Esophagus squamous epithelium (tissue), 5 donors: ENCODE measurements at regions not wholly inside any gene's neighbourhood (a gene's known extent, or its start where the extent isn't known, plus 50 kb on each side); places are given as distances from the start of the nearest gene placed in this dataset.

Source experiments
- DNase-seq: peaks from one replicate; lab custom pipeline; 2025; lab: John Stamatoyannopoulos, UW
- H3K27ac ChIP-seq, 4 donors: fragments of 200-600 bp; sonication (generic); one replicate each; pipeline ENCODE4 v1.5.1; 2016 to 2019; ENCODE audit warnings: mild to moderate bottlenecking in 1 of 4
- H3K27me3 ChIP-seq, 4 donors: fragments of 200-600 bp; sonication (generic); 1 replicate in 3 of 4; 2 replicates in 1 of 4; pipeline versions ENCODE4 v1.5.1 to v1.6.0; 2017 to 2021; ENCODE audit warnings: antibody characterized with exemption in 1 of 4
- H3K36me3 ChIP-seq, 3 donors: fragments of 200-600 bp; sonication (generic); one replicate each; pipeline ENCODE4 v1.5.1; 2016 to 2019
- H3K4me1 ChIP-seq, 3 donors: fragments of 200-600 bp; sonication (generic); one replicate each; pipeline ENCODE4 v1.5.1; 2017 to 2019
- H3K4me3 ChIP-seq, 4 donors: fragments of 200-600 bp; sonication (generic); 1 replicate in 3 of 4; 2 replicates in 1 of 4; pipeline ENCODE4 v1.5.1; 2016 to 2019; ENCODE audit warnings: mild to moderate bottlenecking in 2 of 4, moderate library complexity in 1 of 4
- H3K9me3 ChIP-seq, 3 donors: fragments of 200-600 bp; sonication (generic); one replicate each; pipeline ENCODE4 v1.5.1; 2016 to 2019
- CTCF ChIP-seq, 6 experiments: fragments of 450-650 bp in 4 of 6; fragments of 200-600 bp in 2 of 6; sonication (generic) in 2 of 6; IDR thresholded peaks; one replicate each; pipeline ENCODE4 v1.5.1; 2016 to 2019; ENCODE audit warnings: antibody characterized with exemption in 6 of 6, mild to moderate bottlenecking in 4 of 6, moderate library complexity in 4 of 6
- POLR2A ChIP-seq, 4 donors: fragments of 450-650 bp; IDR thresholded peaks; one replicate each; pipeline ENCODE4 v1.6.1; 2017; ENCODE audit warnings: antibody characterized with exemption in 4 of 4, mild to moderate bottlenecking in 4 of 4, moderate library complexity in 3 of 4
- WGBS, 2 donors: methylation state at CpG; one replicate each; pipeline ENCODE4 v1.1.5; 2018; 5-methylcytosine and 5-hydroxymethylcytosine counted together
- intact Hi-C: fragments of 100-400 bp; cut with DNase I; formaldehyde crosslinking; loops from one replicate; pipeline ENCODE4 v1.15.0; 2022
- donor health status: DM: yes; HTN: yes; CAD: no.

- TF ChIP-seq POLR2A (IDR thresholded peaks at IDR 0.05) = no peak
- no peak for TF ChIP-seq CTCF (IDR thresholded peaks at IDR 0.05)
- no peak overlapping the region for H3K4me3 ChIP-seq
- WGBS, 2 donors = 92 to 93% methylated on average over 3 of the region's 3 CpGs
- H3K27me3 ChIP-seq = peaks cover 0 to 13% (median 0%) of the 10 kb centered on the region in 4 donors
- H3K36me3 ChIP-seq = no peaks in the 10 kb centered on the region
- peaks cover 0 to 26% (median 14%) of the 10 kb centered on the region in 3 donors for H3K9me3 ChIP-seq
- intact Hi-C loops = no loop called here
- no peaks in the 10 kb centered on the region for H3K4me1 ChIP-seq
- H3K27ac ChIP-seq = no peak overlapping the region
- DNase-seq = no peak
Observed at GRCh38 chr18:78890388-78890787, 89.2 kb upstream of the SALL3 start.

GRCh38 chr18:78891185-78891762, 88.3 kb upstream of the SALL3 start:
- Histone ChIP-seq H3K9me3 (peaks cover 0 to 19% (median 14%) of the 10 kb centered on the region in 3 donors), H3K4me1 (no peaks in the 10 kb centered on the region), H3K36me3 (no peaks in the 10 kb centered on the region), H3K27me3 (peaks cover 0 to 19% (median 0%) of the 10 kb centered on the region in 4 donors), H3K4me3 (no peak overlapping the region), H3K27ac (no peak overlapping the region)
- TF ChIP-seq POLR2A (IDR thresholded peaks at IDR 0.05) = no peak
- WGBS, 2 donors = 57 to 70% methylated on average over 2 to 3 of the region's 4 CpGs
- intact Hi-C loops = no loop called here
- DNase-seq = no peak

GRCh38 chr18:78892177-78892576, 87.4 kb upstream of the SALL3 start:
- intact Hi-C loops = no loop called here
- Histone ChIP-seq H3K9me3 (peaks cover 0 to 19% (median 14%) of the 10 kb centered on the region in 3 donors), H3K27me3 (peaks cover 0 to 19% (median 0%) of the 10 kb centered on the region in 4 donors), H3K36me3 (no peaks in the 10 kb centered on the region), H3K4me1 (no peaks in the 10 kb centered on the region), H3K27ac (no peak overlapping the region), H3K4me3 (no peak overlapping the region)
- DNase-seq = no peak
- 65 to 66% methylated on average over 12 to 13 of the region's 13 CpGs for WGBS, 2 donors
- no peak for TF ChIP-seq POLR2A (IDR thresholded peaks at IDR 0.05)
- TF ChIP-seq CTCF (IDR thresholded peaks at IDR 0.05) = no peak

GRCh38 chr18:78892721-78893120, 86.9 kb upstream of the SALL3 start:
- H3K27ac ChIP-seq = no peak overlapping the region
- no peak overlapping the region for H3K4me3 ChIP-seq
- 85 to 86% methylated on average over 5 of the region's 5 CpGs for WGBS, 2 donors
- H3K27me3 ChIP-seq = peaks cover 0 to 19% (median 0%) of the 10 kb centered on the region in 4 donors
- peaks cover 0 to 19% (median 14%) of the 10 kb centered on the region in 3 donors for H3K9me3 ChIP-seq
- TF ChIP-seq POLR2A (IDR thresholded peaks at IDR 0.05) (no peak), CTCF (IDR thresholded peaks at IDR 0.05) (no peak)
- no peak for DNase-seq
- H3K4me1 ChIP-seq = no peaks in the 10 kb centered on the region
- no peaks in the 10 kb centered on the region for H3K36me3 ChIP-seq
- intact Hi-C loops = no loop called here

GRCh38 chr18:78893281-78894032, 86.2 kb upstream of the SALL3 start:
- 71 to 79% methylated on average over 26 to 27 of the region's 27 CpGs for WGBS, 2 donors
- peaks cover 0 to 19% (median 13%) of the 10 kb centered on the region in 3 donors for H3K9me3 ChIP-seq
- no peak overlapping the region for H3K4me3 ChIP-seq
- no peak for DNase-seq
- H3K27ac ChIP-seq = no peak overlapping the region
- H3K27me3 ChIP-seq = peaks cover 0 to 19% (median 0%) of the 10 kb centered on the region in 4 donors
- H3K4me1 ChIP-seq = no peaks in the 10 kb centered on the region
- H3K36me3 ChIP-seq = no peaks in the 10 kb centered on the region
- no peak for TF ChIP-seq CTCF (IDR thresholded peaks at IDR 0.05)
- TF ChIP-seq POLR2A (IDR thresholded peaks at IDR 0.05) = no peak
- intact Hi-C loops = no loop called here
